IMR-90 (cell line): ENCODE measurements at regions not wholly inside any gene's neighbourhood (a gene's known extent, or its start where the extent isn't known, plus 50 kb on each side); places are given as distances from the start of the nearest gene placed in this dataset.

Experiments
- ATAC-seq: fragments of 200-7000 bp; cut with Tn5 transposase; 2 replicates; pipeline ENCODE4 v1.9.1; 2020; ENCODE audit warnings: low read depth, mild to moderate bottlenecking, moderate library complexity
- BruUV-seq: library from RNA; stranded (reverse); fragments of 400-500 nt; replicated peaks from 2 replicates; lab custom pipeline; 2021; lab: Mats Ljungman, UMichigan
- CTCF ChIA-PET: fragments of 300-600 bp; formaldehyde crosslinking; extraction: SDS; loops from one replicate; lab custom pipeline; 2021; ENCODE audit warnings: antibody characterized with exemption; lab: Yijun Ruan, JAX
- POLR2A ChIA-PET: fragments of 300-600 bp; sonication (Branson Sonifier 250); formaldehyde crosslinking; loops from one replicate; lab custom pipeline; 2022; ENCODE audit warnings: antibody characterized with exemption; ENCODE audit not compliant: unreplicated experiment; lab: Charles Lee
- DNase-seq: peaks from one replicate; pipeline ENCODE4 v3.0.0; 2013
- H2AFZ ChIP-seq: replicated peaks from 2 replicates; pipeline ENCODE3; 2013; ENCODE audit warnings: low read length, mild to moderate bottlenecking; ENCODE audit not compliant: poor library complexity
- H2AK5ac ChIP-seq: 2 replicates; pipeline ENCODE4 v1.6.1; 2013; ENCODE audit warnings: low read depth, low read length, inconsistent platforms
- H2AK9ac ChIP-seq: replicated peaks from 2 replicates; pipeline ENCODE3; 2013; ENCODE audit warnings: mild to moderate bottlenecking, low read depth, low read length, moderate library complexity; ENCODE audit not compliant: poor library complexity
- H2BK120ac ChIP-seq: 2 replicates; pipeline ENCODE4 v1.6.1; 2013; ENCODE audit warnings: low read depth, low read length, inconsistent platforms
- H2BK15ac ChIP-seq: 3 replicates; pipeline ENCODE4 v1.6.1; 2013; ENCODE audit warnings: low read depth, low read length, inconsistent platforms
- H2BK20ac ChIP-seq: 2 replicates; pipeline ENCODE4 v1.6.1; 2013; ENCODE audit warnings: low read depth, mild to moderate bottlenecking, inconsistent platforms, low read length, moderate library complexity
- H2BK5ac ChIP-seq: 2 replicates; pipeline ENCODE4 v1.6.1; 2013; ENCODE audit warnings: mild to moderate bottlenecking, low read depth, low read length, inconsistent platforms; ENCODE audit not compliant: poor library complexity, severe bottlenecking
- H3K14ac ChIP-seq: replicated peaks from 2 replicates; pipeline ENCODE4 v1.6.1; 2013; ENCODE audit warnings: low read depth, low read length, inconsistent platforms
- H3K18ac ChIP-seq: 2 replicates; pipeline ENCODE4 v1.6.1; 2013; ENCODE audit warnings: low read depth, low read length, control low read depth
- H3K23ac ChIP-seq: 2 replicates; pipeline ENCODE4 v1.6.1; 2013; ENCODE audit warnings: low read depth, low read length, inconsistent platforms
- H3K27ac ChIP-seq: 2 replicates; pipeline ENCODE4 v1.5.1; 2013; ENCODE audit warnings: mild to moderate bottlenecking, control low read depth, low read length; ENCODE audit not compliant: insufficient read depth
- H3K27me3 ChIP-seq: 2 replicates; pipeline ENCODE4 v1.6.1; 2013; ENCODE audit warnings: low read length; ENCODE audit not compliant: control insufficient read depth, insufficient read depth
- H3K36me3 ChIP-seq: 2 replicates; pipeline ENCODE4 v1.6.1; 2013; ENCODE audit warnings: low read length, mixed read lengths; ENCODE audit not compliant: control insufficient read depth, insufficient read depth
- H3K4ac ChIP-seq: 2 replicates; pipeline ENCODE4 v1.6.1; 2013; ENCODE audit warnings: low read depth, low read length, inconsistent platforms
- H3K4me1 ChIP-seq: 2 replicates; pipeline ENCODE4 v1.6.1; 2013; ENCODE audit warnings: low read length, mixed read lengths; ENCODE audit not compliant: control insufficient read depth, insufficient read depth
- H3K4me2 ChIP-seq: 2 replicates; pipeline ENCODE4 v1.6.1; 2013; ENCODE audit warnings: low read depth, mild to moderate bottlenecking, control low read depth, low read length, moderate library complexity
- H3K4me3 ChIP-seq: 2 replicates; pipeline ENCODE4 v1.5.1; 2013; ENCODE audit warnings: low read depth, mild to moderate bottlenecking, control low read depth, low read length, moderate library complexity; ENCODE audit not compliant: insufficient read depth
- H3K56ac ChIP-seq: 2 replicates; pipeline ENCODE4 v1.6.1; 2013; ENCODE audit warnings: low read length, inconsistent platforms; ENCODE audit not compliant: insufficient read depth; ENCODE audit errors: extremely low read depth
- H3K79me1 ChIP-seq, 2 experiments: 2 replicates each; pipeline ENCODE4 v1.6.1; 2013; ENCODE audit warnings: low read length in 2 of 2, inconsistent platforms in 1 of 2, low read depth in 1 of 2
- H3K9ac ChIP-seq: 2 replicates; pipeline ENCODE4 v1.6.1; 2013; ENCODE audit warnings: low read depth, low read length, control low read depth
- H3K9me1 ChIP-seq: 2 replicates; pipeline ENCODE4 v1.6.1; 2013; ENCODE audit warnings: low read length, inconsistent platforms; ENCODE audit not compliant: insufficient read depth
- H3K9me3 ChIP-seq: 2 replicates; pipeline ENCODE4 v1.6.1; 2013; ENCODE audit warnings: low read length; ENCODE audit not compliant: control insufficient read depth, insufficient read depth
- H4K20me1 ChIP-seq: 2 replicates; pipeline ENCODE4 v1.6.1; 2013; ENCODE audit warnings: low read length, inconsistent platforms; ENCODE audit not compliant: insufficient read depth
- H4K5ac ChIP-seq: 2 replicates; pipeline ENCODE4 v1.6.1; 2013; ENCODE audit warnings: mild to moderate bottlenecking, low read depth, low read length, control low read depth
- H4K8ac ChIP-seq, 2 experiments: 2 replicates each; pipeline ENCODE4 v1.6.1; 2013; ENCODE audit warnings: low read depth in 2 of 2, low read length in 2 of 2, control low read depth in 1 of 2, inconsistent platforms in 1 of 2
- H4K91ac ChIP-seq: 2 replicates; pipeline ENCODE4 v1.6.1; 2013; ENCODE audit warnings: low read depth, low read length, inconsistent platforms; ENCODE audit not compliant: insufficient read depth
- BHLHE40 ChIP-seq: fragments of 150-350 bp; IDR thresholded peaks from 2 replicates; pipeline ENCODE4 v1.6.1; 2016; ENCODE audit warnings: mild to moderate bottlenecking, low read depth, low read length
- CEBPB ChIP-seq: IDR thresholded peaks from 2 replicates; pipeline ENCODE4 v1.6.1; 2012; ENCODE audit warnings: low read depth, low read length, improper control_type of control experiment
- CHD1 ChIP-seq: IDR thresholded peaks from 2 replicates; pipeline ENCODE4 v1.6.1; 2012; ENCODE audit warnings: low read depth, low read length, improper control_type of control experiment
- CTCF ChIP-seq: conservative IDR thresholded peaks from 2 replicates; pipeline ENCODE4 v1.5.1; 2012; ENCODE audit warnings: mild to moderate bottlenecking, low read depth, low read length, improper control_type of control experiment
- ELK1 ChIP-seq: fragments of 150-350 bp; IDR thresholded peaks from 2 replicates; pipeline ENCODE4 v1.6.1; 2016; ENCODE audit warnings: low read depth, mild to moderate bottlenecking, low read length, moderate library complexity, borderline replicate concordance
- FOS ChIP-seq: fragments of 150-350 bp; IDR thresholded peaks from 2 replicates; pipeline ENCODE4 v1.6.1; 2016; ENCODE audit warnings: low read depth, low read length
- MAFK ChIP-seq: IDR thresholded peaks from 2 replicates; pipeline ENCODE4 v1.6.1; 2012; ENCODE audit warnings: low read depth, low read length, improper control_type of control experiment
- MAZ ChIP-seq: IDR thresholded peaks from 2 replicates; pipeline ENCODE4 v1.6.1; 2012; ENCODE audit warnings: low read depth, mild to moderate bottlenecking, low read length, improper control_type of control experiment, moderate library complexity, borderline replicate concordance
- MXI1 ChIP-seq: IDR thresholded peaks from 2 replicates; pipeline ENCODE4 v1.6.1; 2012; ENCODE audit warnings: low read depth, mild to moderate bottlenecking, low read length, moderate library complexity, borderline replicate concordance
- NFE2L2 ChIP-seq: fragments of 150-350 bp; IDR thresholded peaks from 2 replicates; pipeline ENCODE4 v1.6.1; 2016; ENCODE audit warnings: low read depth, mild to moderate bottlenecking, low read length
- POLR2A ChIP-seq: IDR thresholded peaks from 2 replicates; pipeline ENCODE4 v1.6.1; 2012; ENCODE audit warnings: mild to moderate bottlenecking, low read depth, low read length
- RAD21 ChIP-seq: IDR thresholded peaks from 2 replicates; pipeline ENCODE4 v1.6.1; 2012; ENCODE audit warnings: low read length, improper control_type of control experiment
- RCOR1 ChIP-seq: IDR thresholded peaks from 2 replicates; pipeline ENCODE4 v1.6.1; 2012; ENCODE audit warnings: mild to moderate bottlenecking, low read length, improper control_type of control experiment; ENCODE audit not compliant: insufficient replicate concordance
- RFX5 ChIP-seq: IDR thresholded peaks from 2 replicates; pipeline ENCODE4 v1.8.0; 2012; ENCODE audit warnings: low read depth, mild to moderate bottlenecking, low read length, moderate library complexity
- SMC3 ChIP-seq: fragments of 150-350 bp; IDR thresholded peaks from 2 replicates; pipeline ENCODE4 v1.6.1; 2016; ENCODE audit warnings: low read depth, mild to moderate bottlenecking, antibody characterized with exemption, low read length, moderate library complexity
- USF2 ChIP-seq: fragments of 150-350 bp; IDR thresholded peaks from 2 replicates; pipeline ENCODE4 v1.6.1; 2017; ENCODE audit warnings: mild to moderate bottlenecking, antibody characterized with exemption, low read length, low read depth
- WGBS, 2 experiments: methylation state at CpG; one replicate each; pipeline versions ENCODE4 v1.1.5 to v1.1.7; 2013; ENCODE audit warnings: missing lambda C conversion rate in 2 of 2; ENCODE audit not compliant: insufficient read length in 1 of 2; ENCODE audit errors: extremely low coverage in 2 of 2; 5-methylcytosine and 5-hydroxymethylcytosine counted together
- dilution Hi-C: fragments of 300-500 bp; cut with HindIII; formaldehyde crosslinking; loops from one replicate; pipeline ENCODE4 v1.14.3; 2018; ENCODE audit warnings: low sequenced_read_pairs; ENCODE audit not compliant: unreplicated experiment
- in situ Hi-C: fragments of 300-500 bp; cut with MboI; formaldehyde crosslinking; loops from 3 replicates; pipeline ENCODE4 v1.14.3; 2019; ENCODE audit warnings: low sequenced_read_pairs, inconsistent platforms, mixed read lengths
- intact Hi-C: fragments of 100-400 bp; cut with micrococcal nuclease; formaldehyde crosslinking; loops from 2 replicates; pipeline ENCODE4 v1.10.0; 2022

GRCh38 chr10:128875956-128876736, 590.9 kb upstream of the MGMT start:
- Histone ChIP-seq H3K4me1 (no peaks in the 10 kb centered on the region), H2AK9ac (no peak overlapping the region), H3K4me2 (no peak overlapping the region), H3K4ac (no peak overlapping the region), H3K4me3 (no peak overlapping the region), H3K14ac (no peak overlapping the region), H3K27me3 (no peaks in the 10 kb centered on the region), H2BK20ac (no peak overlapping the region), H3K23ac (no peak overlapping the region), H3K79me1 (no peaks in the 10 kb centered on the region), H3K27ac (no peak overlapping the region), H3K9me3 (peaks cover 24% of the 10 kb centered on the region), H4K5ac (no peak overlapping the region), H3K18ac (no peak overlapping the region), H3K56ac (no peak overlapping the region), H3K9ac (no peak overlapping the region), H3K36me3 (no peaks in the 10 kb centered on the region), H2BK5ac (no peak overlapping the region), H4K20me1 (no peaks in the 10 kb centered on the region), H2BK15ac (no peak overlapping the region), H2BK120ac (no peak overlapping the region), H4K8ac (no peak overlapping the region), H3K9me1 (no peaks in the 10 kb centered on the region), H2AFZ (no peak overlapping the region), H2AK5ac (no peak overlapping the region), H4K91ac (no peak overlapping the region)
- DNase-seq (no peak), ATAC-seq (no peak)
- intact Hi-C loops (no loop called here), in situ Hi-C loops (no loop called here), dilution Hi-C loops (no loop called here)
- 67% methylated on average over 1 of the region's 7 CpGs; no CpG with 5 or more reads in 1 of the 2 experiments for WGBS, 2 experiments
- TF ChIP-seq MXI1 (no peak), SMC3 (no peak), CEBPB (no peak), FOS (no peak), POLR2A (no peak), RCOR1 (no peak), ELK1 (no peak), CHD1 (no peak), BHLHE40 (no peak), CTCF (no peak), RAD21 (no peak), USF2 (no peak), MAZ (no peak), RFX5 (no peak), NFE2L2 (no peak), MAFK (no peak)
- ChIA-PET CTCF (no interaction called here), POLR2A (no interaction called here)
- BruUV-seq = no TSS peak
